EH (cell line): ENCODE measurements at regions not wholly inside any gene's neighbourhood (a gene's known extent, or its start where the extent isn't known, plus 50 kb on each side); places are given as distances from the start of the nearest gene placed in this dataset.

Source experiments
- DNase-seq: peaks from one replicate; pipeline ENCODE4 v3.0.0-alpha.2; 2015; ENCODE audit warnings: low read depth

- no peak for DNase-seq
Observed at GRCh38 chr20:58091810-58092209, 136.6 kb downstream of the ANKRD60 start.

- no peak for DNase-seq
Observed at GRCh38 chr20:58090161-58090560, 138.3 kb downstream of the ANKRD60 start.

- no peak for DNase-seq
Observed at GRCh38 chr20:58088625-58089024, 139.8 kb downstream of the ANKRD60 start.

- no peak for DNase-seq
Observed at GRCh38 chr20:58088105-58088504, 140.3 kb downstream of the ANKRD60 start.

- no peak for DNase-seq
Observed at GRCh38 chr20:58087562-58087858, 140.9 kb downstream of the ANKRD60 start.

GRCh38 chr20:58086763-58087561 lies 141.5 kb downstream of the ANKRD60 start:
- peak; percentile 63 for DNase-seq

- DNase-seq, result no peak
Observed at GRCh38 chr20:58084966-58085365, 143.5 kb downstream of the ANKRD60 start.

GRCh38 chr20:58084566-58084965 lies 143.9 kb downstream of the ANKRD60 start:
- DNase-seq, result no peak

GRCh38 chr20:58081846-58082245 lies 146.6 kb downstream of the ANKRD60 start:
- peak; percentile 87 for DNase-seq

- peak; percentile 72 for DNase-seq
Observed at GRCh38 chr20:58078741-58079522, 149.5 kb downstream of the ANKRD60 start.

GRCh38 chr20:58077282-58077681 lies 151.2 kb downstream of the ANKRD60 start:
- no peak for DNase-seq

GRCh38 chr20:58076405-58076804 lies 152.0 kb downstream of the ANKRD60 start:
- no peak for DNase-seq

GRCh38 chr20:58075586-58076345 lies 152.7 kb downstream of the ANKRD60 start:
- DNase-seq, result no peak

- DNase-seq, result peak; percentile 83
Observed at GRCh38 chr20:58073945-58074856, 154.3 kb downstream of the ANKRD60 start.

GRCh38 chr20:58072695-58073671 lies 155.5 kb downstream of the ANKRD60 start:
- DNase-seq, result no peak

- DNase-seq, result no peak
Observed at GRCh38 chr20:58071991-58072390, 156.5 kb downstream of the ANKRD60 start.

- DNase-seq, result no peak
Observed at GRCh38 chr20:58071298-58071697, 157.2 kb downstream of the ANKRD60 start.

- no peak for DNase-seq
Observed at GRCh38 chr20:58070664-58071196, 157.7 kb downstream of the ANKRD60 start.

- DNase-seq, result no peak
Observed at GRCh38 chr20:58069796-58070663, 158.4 kb downstream of the ANKRD60 start.
